Erythroblast (primary cell): ENCODE measurements at regions not wholly inside any gene's neighbourhood (a gene's known extent, or its start where the extent isn't known, plus 50 kb on each side); places are given as distances from the start of the nearest gene placed in this dataset.

Experiments used
- GATA1 ChIP-seq: IDR thresholded peaks from 2 replicates; pipeline ENCODE4 v1.6.1; 2011; ENCODE audit warnings: low read depth, mild to moderate bottlenecking, control low read depth, low read length, moderate library complexity
- POLR2A ChIP-seq: IDR thresholded peaks from 2 replicates; pipeline ENCODE4 v1.6.1; 2011; ENCODE audit warnings: mild to moderate bottlenecking, low read length

- TF ChIP-seq POLR2A (no peak), GATA1 (no peak)
Observed at GRCh38 chr5:153209016-153209415, 281.5 kb upstream of the GRIA1 start.
